GDM1 (cell line): ENCODE measurements at regions not wholly inside any gene's neighbourhood (a gene's known extent, or its start where the extent isn't known, plus 50 kb on each side); places are given as distances from the start of the nearest gene placed in this dataset.
"Not testable (repeated sequence)": the region's sequence is repeated elsewhere in the genome, so short reads cannot be mapped to it uniquely, and the experiment has no call there.

Experiments used
- DNase-seq: peaks from one replicate; lab custom pipeline; 2025; lab: John Stamatoyannopoulos, UW

DNA sequence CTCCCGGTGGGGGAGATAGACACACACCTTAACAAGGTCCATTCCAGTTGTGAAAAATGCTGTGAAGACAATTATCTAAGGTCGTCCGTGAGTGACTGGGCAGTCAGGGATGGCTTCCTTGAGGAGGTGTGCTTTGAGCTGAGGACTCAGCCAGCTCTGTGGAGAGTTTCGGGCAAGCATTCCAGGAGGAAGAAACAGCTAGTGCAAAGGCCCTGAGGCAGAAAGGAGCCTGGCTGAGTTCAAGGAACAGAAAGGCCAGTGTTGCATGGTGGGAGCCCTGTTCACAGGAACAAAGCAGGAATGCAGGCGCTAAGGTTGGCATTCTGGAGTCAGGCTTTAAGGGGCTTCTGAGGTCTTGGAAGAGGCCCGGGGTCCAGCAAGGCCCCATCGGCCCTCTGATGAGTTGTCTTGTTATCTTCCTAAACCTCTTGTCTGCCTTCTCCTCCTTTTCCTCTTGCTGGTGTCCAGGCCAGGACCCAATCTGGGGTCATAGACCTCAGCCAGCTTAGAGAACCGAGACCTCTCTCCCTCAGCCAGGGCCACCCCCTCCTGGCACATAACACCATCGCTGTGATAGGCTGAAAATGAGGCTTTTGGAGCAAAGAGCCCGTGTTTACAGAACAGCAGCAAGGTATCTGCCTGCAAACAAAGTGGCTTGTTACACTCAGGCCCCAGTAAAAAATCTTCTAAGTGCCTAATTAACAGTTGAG is 270.2 kb upstream of the MVB12B start:
- no peak for DNase-seq

DNA sequence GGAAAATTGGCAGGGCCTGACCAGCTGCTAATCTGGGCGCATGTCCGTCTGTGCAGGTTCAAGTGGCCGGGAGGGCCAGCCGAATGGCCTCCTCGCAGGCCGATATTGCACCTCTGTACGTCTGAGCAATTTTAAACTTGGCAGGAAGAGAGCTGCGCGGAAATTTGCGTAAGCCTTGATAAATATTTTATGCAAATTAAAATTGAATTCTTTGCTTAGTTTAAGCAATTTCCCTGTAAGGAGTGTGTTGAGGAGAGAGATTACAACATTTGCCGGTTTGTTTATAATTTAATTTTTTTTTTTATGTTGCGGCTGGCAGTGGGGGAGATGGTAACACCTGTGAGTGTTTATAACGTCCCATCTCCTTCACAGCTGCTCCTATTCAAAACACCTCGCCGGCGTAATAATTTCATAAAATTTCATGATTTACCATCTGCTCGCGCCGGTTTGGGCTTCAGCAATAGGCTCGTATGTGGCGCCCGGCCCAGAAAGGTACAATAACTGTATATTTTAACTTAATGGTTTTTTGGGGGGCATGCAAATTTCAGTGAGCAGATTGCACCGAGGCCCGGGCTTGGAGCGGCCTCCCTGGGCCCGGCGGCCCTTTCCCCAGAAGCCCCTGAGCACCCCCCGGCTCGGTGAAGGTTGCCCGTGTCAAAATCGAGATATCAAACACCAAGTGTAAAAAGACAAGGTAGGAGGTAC is 269.4 kb upstream of the MVB12B start:
- no peak for DNase-seq

DNA sequence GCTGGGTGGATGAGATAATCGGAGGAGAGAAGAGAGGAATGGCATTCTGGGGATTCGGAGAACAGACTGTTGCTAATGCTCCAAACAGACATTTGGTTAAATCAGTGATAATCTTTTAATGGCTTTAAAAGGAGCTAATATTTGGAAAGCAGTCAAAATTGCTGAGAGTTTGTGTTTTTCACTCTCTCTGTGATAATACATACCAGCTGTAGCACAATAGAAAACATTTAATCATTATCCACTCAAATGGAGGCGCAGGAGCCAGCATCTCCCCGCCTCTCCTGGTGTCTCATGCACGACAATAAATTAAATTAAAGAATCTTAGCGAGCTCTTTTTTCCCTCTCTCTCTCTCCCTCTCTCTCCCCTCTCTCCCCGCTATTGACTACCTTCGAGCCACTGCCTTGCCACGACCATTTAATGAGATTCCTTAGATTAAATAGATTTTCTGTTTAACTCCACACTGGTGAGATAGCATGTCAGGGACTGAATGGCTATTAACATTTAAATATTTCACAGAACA is 268.6 kb upstream of the MVB12B start:
- no peak for DNase-seq

DNA sequence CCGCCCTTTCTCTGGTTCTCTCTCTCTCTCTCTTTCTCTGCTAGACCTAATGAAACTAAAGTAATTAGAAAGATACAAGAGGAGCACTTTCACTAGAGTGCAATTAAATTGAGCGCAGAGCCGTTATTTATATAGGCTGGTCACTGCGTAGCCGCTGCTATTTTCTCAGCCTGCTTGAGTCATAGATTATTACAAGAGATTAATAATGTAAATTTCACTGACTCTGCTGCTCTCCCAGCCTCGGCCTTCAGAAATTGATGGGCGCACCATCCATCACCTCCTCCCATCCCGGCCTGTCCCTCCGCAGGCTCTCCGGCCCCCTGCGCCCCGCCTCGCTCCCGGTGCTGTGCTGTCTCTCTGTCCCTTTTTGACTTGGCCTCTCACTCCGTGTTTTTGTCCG is 268.0 kb upstream of the MVB12B start:
- DNase-seq, result no peak

DNA sequence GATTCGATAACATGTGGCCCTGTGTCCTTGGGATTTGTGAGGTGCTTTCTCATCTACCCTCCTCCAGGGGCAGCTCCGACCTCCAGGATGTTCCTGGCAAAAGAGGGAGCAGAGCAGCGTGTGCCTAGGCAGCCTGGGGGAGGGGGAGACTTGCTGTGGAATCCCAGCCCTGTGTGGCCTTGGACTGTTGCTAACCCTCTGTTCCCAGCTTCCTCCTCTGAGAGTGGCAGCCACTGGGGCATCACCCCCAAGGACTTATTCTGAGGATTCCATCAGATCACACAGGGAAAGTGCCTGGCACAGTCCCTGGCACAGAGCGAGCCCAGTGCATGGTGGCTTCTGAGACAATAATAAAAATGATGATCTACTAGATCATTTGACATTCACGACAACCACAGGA is 265.1 kb upstream of the MVB12B start:
- no peak for DNase-seq

DNA sequence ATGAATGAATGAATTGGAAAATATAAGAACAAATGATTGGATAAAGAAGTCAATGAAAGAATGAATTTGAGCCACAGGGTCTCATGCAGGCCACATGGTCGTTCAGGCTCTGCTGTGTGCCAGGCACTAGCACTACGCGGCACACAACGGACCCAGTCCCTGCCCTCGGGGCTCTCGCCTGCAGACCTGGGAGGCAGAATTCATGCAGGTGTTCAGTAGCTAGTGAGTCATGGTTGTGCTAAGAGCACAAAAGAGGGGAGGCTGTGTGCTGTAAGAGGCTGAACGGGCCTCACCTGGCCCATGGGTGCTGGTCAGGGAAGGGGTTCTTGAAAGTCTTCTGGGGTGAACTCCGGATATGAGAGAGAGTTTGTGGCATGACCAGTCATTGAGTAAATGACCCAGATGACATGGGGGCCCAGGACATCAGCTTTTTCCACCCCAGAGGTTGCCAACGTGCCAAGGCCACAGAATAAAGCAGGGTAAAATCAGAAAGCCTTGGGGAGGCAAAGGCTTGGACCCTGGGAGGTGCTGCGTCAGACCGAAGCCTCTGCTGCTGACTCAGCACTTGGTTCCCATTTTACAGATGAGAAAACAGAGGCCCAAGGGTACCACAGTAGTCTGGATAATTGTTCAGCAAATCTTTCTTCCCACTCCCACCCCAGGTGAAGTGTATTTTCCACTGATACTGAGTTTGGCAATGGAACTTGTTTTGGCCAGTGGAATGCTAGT is 264.3 kb upstream of the MVB12B start:
- no peak for DNase-seq

DNA sequence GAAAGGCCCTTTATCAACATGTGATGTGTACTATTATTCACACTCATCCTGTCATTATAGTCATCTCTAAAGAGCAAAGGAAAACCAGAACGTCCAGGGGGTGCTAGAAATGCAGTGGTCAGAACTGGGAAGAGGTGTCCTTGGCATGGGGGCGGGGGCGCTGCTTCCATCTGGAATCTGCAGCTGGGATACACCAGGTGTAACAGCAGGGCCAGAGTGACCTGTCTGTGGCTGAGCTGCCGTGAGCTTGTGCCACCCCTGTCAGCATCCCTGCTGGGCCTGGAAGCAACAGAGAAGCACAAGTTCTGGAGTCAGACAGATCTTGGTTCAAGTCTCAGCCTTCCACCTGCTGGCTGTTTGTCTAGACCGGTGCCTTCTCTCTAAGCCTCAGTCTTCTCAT is 263.3 kb upstream of the MVB12B start:
- no peak for DNase-seq

DNA sequence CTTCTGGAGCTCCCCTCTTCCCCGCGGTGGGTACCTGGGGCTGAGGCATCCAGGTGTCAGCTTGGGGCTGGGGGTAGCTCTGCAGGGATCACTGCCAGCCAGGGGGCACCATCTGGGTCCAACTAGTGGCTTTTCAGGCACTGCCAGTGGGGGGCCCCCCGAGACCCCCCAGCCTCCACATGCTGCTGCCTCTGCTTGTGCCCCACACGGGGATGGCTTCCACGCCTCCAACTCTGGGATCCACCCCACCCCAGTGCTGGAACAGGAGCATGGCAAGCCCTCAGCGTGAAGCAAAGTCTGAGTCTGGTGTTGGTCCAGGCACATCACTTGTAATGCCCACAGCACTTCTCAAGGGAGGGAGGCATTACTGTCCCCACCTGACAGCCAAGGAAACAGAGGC is 260.5 kb upstream of the MVB12B start:
- DNase-seq, result no peak

DNA sequence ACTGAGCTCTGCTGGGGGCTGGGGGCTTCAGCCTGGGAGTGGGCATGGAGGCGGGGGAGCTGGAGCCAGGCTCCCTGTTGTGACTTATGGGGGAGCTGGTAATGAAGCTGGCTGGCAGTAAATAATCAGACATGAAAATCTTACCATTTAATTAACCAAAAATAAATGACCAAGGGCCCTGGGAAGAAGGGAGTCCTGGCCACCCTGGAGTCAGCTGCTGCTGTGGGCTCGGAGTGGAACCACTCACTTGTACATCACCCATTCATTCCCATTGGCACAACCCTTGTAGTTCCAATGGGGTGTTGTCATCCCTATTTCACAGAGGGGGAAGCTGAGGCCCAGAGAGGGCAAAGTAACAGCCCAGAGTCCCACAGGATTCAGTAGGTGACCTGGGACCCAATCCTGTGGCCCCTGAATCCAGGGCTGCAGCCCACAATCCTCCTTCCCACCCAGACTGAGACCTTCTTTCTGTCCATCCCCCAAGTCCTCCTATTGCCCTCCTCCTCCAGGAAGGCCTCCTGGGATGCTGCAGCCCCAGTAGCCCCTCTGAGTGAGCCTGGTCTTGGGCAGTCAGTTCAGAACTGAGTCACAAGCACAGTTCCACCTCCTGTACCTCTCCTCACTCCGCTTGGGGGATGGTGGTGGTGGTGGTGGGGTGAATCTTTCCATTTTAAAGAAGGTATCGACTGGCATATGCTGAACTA is 259.4 kb upstream of the MVB12B start:
- no peak for DNase-seq

DNA sequence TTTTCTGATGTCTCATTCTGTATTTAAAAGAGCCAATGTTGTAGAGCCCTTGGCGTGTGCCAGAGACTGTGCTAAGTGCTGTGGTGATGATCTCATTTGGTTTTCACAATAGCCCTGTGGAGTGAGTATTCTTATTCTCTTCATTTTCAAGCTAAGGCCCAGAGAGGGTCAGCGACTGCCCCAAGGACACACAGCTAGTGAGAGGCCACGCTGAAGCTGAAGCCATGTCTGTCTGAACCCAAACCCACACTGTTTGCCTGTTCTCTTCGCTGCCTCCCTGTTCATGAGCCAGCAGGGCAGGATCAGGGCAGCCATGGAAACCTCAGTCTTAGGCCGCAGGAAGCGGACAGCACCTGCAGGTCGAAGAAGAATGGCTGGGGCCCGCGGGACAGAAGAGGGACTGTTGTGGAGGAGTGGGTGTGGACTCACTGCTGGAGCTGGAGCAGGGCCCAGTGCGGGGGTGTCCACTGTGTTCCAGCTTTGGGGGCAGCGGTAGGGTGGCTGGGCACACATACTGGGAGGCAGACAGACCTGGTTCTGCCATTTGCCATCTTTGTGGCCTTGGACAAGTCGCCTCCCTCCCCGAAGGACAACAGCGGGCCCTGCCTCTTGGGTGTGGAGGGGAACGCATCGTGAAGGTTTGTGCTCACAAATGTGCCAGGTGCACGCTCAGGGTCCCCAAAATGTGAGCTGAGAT is 257.9 kb upstream of the MVB12B start:
- DNase-seq, result no peak

DNA sequence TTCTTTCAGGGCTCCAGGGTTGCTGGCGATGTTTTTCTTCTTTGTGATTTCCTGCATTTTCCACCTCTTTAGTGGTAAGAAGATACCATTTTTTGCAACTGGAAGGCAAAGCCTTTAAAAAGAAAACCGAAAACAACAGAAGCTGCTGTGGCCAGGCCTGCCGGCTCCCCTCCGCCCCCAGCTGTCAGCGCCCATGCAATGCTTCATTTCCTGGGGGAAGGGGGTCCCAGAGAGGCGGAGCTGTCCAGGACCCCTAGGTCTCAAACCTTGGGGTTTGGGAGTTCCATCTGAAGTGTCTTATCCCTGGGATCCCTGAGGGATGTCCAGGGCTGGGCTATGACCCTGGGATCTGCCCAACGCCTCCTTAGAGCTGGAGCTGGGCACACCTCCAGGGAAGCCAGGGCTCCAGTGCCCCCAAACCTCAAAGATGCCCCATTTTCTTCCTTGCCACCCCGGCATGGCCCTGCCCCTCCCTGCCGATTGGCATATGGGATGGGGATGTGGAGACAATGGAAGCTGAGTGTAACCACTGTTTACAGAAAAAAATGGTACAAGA is 257.2 kb upstream of the MVB12B start:
- DNase-seq, result no peak

DNA sequence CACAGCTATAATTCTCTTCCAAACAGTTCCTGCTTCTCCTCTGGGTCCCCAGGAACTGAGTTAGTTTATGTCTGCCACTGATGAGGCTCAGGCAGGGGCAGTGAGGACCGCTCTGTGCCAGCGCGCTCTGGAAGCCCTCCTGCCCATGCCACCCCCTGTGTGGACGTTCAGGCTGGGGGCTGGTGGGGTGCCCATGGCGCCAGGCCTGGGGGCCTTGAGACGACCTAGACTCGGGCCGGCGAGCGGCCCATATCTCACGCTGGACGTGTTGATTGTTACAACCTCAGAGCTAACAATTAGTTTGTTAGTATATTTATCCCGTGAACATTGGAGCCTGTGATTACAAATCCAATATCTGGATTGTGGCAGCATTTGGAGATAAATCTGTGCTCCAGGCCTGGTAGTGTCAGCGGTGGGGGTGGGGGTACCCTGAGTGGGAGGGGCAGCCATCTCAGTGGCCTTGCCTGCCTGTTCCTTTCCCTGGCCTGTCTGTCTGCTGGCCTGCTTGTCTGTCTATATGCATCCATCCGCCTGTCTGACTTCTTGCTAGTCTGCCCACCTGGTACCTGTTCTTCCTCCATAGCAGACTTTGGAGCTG is 256.5 kb upstream of the MVB12B start:
- no peak for DNase-seq

DNA sequence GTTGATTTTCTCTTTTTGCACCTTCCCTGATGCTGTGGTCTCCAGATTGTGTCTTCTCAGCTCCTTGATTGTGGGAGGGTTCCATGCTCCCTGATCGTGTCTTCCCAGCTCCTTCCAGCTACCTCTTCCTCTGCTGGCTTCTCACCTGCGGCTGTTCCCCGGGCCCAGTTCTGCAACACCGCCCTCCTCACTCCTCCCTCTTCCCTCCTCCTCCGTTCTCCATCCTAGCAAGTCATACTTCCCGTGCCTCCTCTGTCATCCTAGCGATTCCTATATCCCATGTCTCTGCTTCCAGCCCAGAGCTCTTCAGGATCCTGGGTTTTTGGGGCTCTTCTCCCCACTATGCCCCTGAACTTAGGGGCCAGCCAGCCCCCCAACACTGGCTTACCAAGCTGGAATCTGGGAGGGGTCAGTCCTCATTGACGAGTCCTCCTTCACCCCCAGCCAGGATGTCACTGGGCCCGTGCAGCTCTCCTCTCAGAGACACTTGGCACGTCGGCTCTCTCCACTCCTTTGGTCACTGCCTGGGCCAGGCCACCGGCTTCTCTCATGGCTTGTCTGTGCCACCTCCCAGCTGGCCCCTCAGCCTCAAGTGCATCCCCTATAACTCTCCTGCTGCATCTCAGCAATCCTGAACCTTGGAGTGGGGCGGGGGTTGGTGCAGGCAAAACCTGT is 255.4 kb upstream of the MVB12B start:
- DNase-seq, result no peak

DNA sequence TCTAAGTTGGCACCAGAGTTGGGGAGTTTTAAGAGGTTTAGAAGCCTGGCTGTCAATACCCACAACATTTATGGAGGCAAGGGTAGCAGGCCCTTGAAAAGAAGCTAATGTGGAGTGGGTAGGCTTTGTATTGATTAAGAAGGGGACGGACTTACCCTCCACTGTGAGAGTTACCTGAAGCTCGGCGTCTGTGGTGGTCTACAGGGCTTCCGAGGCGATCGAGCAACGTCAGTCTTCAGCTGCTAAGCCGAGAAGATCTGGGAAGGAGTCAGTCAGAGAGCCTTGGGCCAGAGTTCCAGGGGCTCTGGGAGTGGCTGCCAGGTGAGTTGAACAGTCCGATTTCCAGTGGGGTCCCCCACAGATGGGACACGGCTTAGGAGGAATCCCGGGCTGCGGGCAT is 249.0 kb upstream of the MVB12B start:
- not testable (repeated sequence) for DNase-seq

DNA sequence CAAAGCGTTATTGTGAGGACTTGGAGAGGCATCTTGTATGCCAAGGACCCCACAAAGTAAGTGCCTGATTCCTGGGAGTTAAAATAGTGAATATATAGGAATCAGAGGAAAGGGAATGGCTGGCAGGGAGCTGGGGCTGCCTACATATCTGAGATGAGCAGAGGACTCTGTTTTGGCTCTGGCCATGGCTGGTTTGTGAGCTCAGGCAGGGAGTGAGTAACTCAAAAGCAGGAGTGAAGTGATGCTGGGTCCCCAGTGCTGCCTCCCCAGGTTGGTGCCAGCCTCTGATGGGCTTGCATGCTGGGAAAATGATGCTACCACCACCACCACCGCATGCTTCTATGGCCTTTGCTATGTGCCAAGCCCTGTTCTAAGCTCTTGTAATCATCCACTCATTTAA is 246.0 kb upstream of the MVB12B start:
- no peak for DNase-seq

DNA sequence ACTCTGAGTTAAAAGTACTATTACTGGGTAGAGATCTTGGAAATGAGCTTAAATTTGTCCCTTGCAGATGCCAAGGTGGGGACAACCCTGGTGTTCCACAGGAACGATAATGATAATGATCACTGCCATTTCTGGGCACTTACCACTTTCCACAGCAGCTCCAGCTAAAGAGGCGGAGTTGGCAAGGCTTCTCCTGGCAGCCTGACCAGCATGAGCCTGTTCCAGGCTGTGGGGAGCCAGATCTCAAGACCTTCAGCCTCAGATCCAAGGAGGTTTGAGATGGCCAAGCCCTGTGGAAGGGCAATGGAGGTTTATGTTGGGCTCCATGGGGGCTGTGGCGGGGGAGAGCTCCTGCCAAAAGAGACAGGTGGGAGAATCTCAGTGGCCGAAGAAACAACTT is 244.9 kb upstream of the MVB12B start:
- DNase-seq, result no peak

DNA sequence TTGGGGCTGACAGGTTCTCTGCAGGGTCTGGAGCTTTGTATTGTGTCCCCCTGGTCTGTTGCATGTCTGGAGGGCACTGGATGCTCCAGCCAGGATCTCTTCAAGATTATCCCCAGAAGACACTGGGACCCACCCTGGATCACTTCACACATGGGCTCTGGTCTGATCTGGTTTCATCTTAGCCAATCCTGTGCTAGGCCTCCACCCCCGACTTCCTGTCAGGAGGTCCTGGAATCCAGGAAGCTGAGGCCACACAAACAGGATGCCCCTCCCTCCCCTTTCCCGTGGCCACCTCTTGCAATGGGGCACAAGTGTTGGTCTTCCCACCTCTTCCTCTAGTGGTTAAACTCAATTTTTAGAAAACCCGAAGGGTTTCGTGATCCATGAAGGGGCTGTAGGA is 242.6 kb upstream of the MVB12B start:
- DNase-seq, result no peak

DNA sequence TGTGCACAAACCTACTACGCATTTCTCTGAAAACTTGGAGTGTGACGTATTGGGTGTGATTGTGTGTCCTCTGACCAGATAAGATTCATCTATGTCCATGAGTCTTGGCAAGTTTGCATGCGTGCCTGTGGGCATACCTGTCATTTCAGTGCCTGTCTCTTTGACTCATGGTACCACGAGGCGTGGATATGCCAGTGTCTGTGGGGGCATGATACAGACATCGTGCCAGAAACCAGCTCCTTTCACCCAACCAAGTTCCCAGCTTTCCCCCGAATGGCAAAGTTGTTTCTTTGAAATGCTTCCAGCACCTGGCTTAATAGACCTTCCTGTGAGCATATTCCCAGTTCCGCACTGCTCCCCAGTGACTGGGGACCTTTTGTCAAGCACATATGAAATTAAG is 241.9 kb upstream of the MVB12B start:
- no peak for DNase-seq

DNA sequence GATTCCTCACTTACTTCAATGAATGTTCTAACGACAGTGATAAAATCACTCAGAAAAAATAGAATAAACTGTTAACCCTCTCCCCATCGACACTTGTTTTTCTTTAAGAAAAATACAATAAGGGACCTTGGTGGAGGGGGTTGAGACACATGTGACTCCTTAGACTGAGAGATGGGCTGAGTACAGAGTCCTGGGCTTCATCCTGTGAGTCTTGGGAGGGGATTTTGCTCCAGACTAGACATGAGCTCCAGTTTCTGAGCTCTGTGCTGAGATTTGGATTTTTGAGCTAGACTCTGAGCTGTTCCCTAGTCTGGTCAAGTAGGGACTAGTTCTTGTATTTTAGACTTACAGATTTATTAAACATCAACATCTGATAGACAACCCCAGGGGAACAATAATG is 241.5 kb upstream of the MVB12B start:
- no peak for DNase-seq

DNA sequence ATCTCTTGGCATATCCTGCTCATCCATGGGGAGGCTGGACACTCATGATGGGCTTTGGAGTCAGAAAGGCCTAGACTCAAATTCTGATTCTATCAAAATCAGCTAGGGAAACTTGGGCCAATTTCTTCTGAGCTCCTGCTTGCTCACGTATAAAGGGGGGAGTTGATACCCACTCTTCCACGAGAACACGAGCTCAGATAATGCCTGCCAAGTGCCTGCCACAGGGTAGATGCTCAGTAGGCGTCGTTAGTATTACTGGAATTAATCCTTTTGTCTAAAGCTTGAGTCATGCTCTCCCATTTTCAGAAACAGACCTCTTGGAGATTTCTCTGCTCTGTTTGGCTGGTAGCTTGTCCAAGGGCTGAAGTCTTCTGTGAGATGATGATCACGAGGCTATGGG is 238.3 kb upstream of the MVB12B start:
- DNase-seq, result no peak

DNA sequence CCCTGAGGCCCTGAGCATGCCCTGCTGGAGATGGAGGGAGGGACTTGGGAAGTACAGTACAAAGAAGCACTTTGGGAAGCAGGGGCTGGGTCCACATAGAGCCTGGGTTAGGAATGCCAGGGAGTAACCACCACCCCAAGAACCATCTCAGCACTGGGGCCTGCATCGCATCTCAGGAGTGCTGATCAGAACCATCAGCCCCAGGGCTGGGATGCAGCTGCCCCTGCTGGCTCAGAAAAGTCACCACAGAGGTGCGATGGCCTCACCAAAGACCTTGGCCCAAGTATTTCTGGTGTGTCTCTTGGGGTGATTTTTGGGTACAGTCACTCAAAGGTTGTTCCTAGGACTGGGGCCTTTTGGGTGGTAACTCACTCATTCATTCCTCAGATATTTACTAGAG is 236.8 kb upstream of the MVB12B start:
- no peak for DNase-seq
